Psoas muscle (tissue), 7 donors: ENCODE measurements at regions not wholly inside any gene's neighbourhood (a gene's known extent, or its start where the extent isn't known, plus 50 kb on each side); places are given as distances from the start of the nearest gene placed in this dataset.
A peak's percentile ranks its signal among the peaks of the same experiment; 100 is the strongest.

Experiments
- ATAC-seq, 4 donors: fragments of 200-7000 bp; cut with Tn5 transposase; one replicate each; pipeline ENCODE4 v1.9.1; 2020; ENCODE audit warnings: moderate library complexity in 3 of 4, mild to moderate bottlenecking in 2 of 4
- DNase-seq, 2 donors: peaks; one replicate each; pipeline ENCODE4 v3.0.0-alpha.2; 2020
- H3K27ac ChIP-seq: fragments of 200-600 bp; one replicate; pipeline ENCODE4 v1.8.0; 2022
- H3K27me3 ChIP-seq, 3 donors: fragments of 200-600 bp in 1 of 3; one replicate each; pipeline versions ENCODE4 v1.6.1 to v1.8.0; 2013 to 2022; ENCODE audit warnings: low read length in 2 of 3, mild to moderate bottlenecking in 2 of 3, moderate library complexity in 1 of 3; ENCODE audit not compliant: insufficient read depth in 3 of 3
- H3K36me3 ChIP-seq, 2 donors: fragments of 200-600 bp in 1 of 2; one replicate each; pipeline versions ENCODE4 v1.6.1 to v1.8.0; 2013 to 2022; ENCODE audit warnings: low read depth in 1 of 2, mild to moderate bottlenecking in 1 of 2, moderate library complexity in 1 of 2; ENCODE audit not compliant: insufficient read depth in 1 of 2
- H3K4me1 ChIP-seq: fragments of 200-600 bp; one replicate; pipeline ENCODE4 v1.8.0; 2022
- H3K4me3 ChIP-seq: fragments of 200-600 bp; one replicate; pipeline ENCODE4 v1.8.0; 2022; ENCODE audit warnings: mild to moderate bottlenecking
- H3K9me3 ChIP-seq: fragments of 200-600 bp; one replicate; pipeline ENCODE4 v1.8.0; 2022
- WGBS, 3 donors: extraction: QIAGEN DNeasy Blood & Tissue Kit; methylation state at CpG; one replicate each; pipeline versions ENCODE4 v1.1.6 to v1.1.7; 2013; 5-methylcytosine and 5-hydroxymethylcytosine counted together
- intact Hi-C, 2 donors: fragments of 100-400 bp; cut with DNase I; formaldehyde crosslinking; loops; one replicate each; pipeline versions ENCODE4 v1.11.0 to v1.14.2; 2022
- TF ChIP-seq, protein P1 (sequence below): fragments of 200-600 bp; IDR thresholded peaks from one replicate; pipeline ENCODE4 v1.8.0; 2022; ENCODE audit warnings: antibody characterized with exemption
- donor health status: healthy with polysubstance abuse.
- donor health status: DM: no; HTN: no; CAD: no; lungs with moderate emphysema.
- donor health status: Bipolar disorder and iron deficiency.
- donor health status: healthy.
- donor health status: DM: yes; HTN: yes; CAD: no.
- donor health status: DM: no; HTN: no; CAD: no.
- donor health status: DM: yes; HTN: yes; CAD: no.

DNA sequence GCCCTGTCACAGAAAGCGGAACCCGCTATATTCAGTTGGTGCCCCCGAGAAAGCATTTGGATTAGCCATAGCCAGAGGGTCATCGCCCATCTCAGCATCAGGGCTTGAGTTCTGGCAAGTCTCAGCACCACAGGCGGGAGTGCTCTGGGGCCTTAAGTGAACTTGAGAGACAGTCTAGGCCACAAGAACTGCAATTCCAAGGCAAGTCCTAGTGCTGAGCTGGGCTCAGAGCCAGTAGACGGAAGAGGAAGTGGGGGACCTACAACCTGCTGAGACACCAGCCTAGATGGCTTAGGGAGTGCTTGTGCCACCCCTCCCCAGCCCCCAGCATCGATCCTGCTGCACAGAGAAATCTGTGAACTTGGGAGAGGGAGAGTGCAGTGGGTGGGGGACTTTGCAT, 594.9 kb downstream of the CCDC171 start:
- TF ChIP-seq, protein P1, sequence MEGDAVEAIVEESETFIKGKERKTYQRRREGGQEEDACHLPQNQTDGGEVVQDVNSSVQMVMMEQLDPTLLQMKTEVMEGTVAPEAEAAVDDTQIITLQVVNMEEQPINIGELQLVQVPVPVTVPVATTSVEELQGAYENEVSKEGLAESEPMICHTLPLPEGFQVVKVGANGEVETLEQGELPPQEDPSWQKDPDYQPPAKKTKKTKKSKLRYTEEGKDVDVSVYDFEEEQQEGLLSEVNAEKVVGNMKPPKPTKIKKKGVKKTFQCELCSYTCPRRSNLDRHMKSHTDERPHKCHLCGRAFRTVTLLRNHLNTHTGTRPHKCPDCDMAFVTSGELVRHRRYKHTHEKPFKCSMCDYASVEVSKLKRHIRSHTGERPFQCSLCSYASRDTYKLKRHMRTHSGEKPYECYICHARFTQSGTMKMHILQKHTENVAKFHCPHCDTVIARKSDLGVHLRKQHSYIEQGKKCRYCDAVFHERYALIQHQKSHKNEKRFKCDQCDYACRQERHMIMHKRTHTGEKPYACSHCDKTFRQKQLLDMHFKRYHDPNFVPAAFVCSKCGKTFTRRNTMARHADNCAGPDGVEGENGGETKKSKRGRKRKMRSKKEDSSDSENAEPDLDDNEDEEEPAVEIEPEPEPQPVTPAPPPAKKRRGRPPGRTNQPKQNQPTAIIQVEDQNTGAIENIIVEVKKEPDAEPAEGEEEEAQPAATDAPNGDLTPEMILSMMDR, result no peak
- no peak overlapping the region for H3K27ac ChIP-seq
- no peak for DNase-seq
- no peaks in the 10 kb centered on the region for H3K36me3 ChIP-seq
- no peaks in the 10 kb centered on the region for H3K9me3 ChIP-seq
- ATAC-seq, result no peak
- H3K4me1 ChIP-seq, result no peaks in the 10 kb centered on the region
- no peaks in the 10 kb centered on the region for H3K27me3 ChIP-seq
- intact Hi-C loops, result no loop called here
- no peak overlapping the region for H3K4me3 ChIP-seq
- 88 to 93% (median 89%) methylated on average over 7 of the region's 7 CpGs for WGBS, 3 donors

DNA sequence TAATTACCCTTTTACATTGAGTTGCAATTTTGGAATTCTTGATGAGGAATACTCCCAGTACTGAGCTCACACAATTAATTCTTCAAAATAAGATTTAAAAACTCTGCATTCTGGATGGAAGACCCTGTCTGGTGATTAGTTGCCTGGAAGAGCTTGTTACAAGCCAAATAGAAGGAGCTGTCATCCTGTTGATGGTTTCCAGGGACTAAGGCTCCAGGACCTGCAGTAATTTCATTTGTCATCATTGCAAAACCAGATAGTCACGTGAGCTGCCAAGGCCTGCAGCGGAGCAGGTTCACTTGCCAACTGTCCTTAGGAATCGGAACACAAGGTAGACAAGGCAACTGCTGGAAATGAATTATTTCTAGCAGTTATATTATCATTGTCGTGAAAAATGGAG, 597.7 kb downstream of the CCDC171 start:
- ATAC-seq (peak in 3 of 4 donors; percentile 62 to 74 (median 73)), DNase-seq (no peak)
- no peak overlapping the region for H3K27ac ChIP-seq
- H3K36me3 ChIP-seq, result no peaks in the 10 kb centered on the region
- WGBS, 3 donors, result 34 to 53% (median 42%) methylated on average over 4 of the region's 4 CpGs
- no peak overlapping the region for H3K4me3 ChIP-seq
- intact Hi-C loops, result no loop called here
- H3K9me3 ChIP-seq, result no peaks in the 10 kb centered on the region
- H3K27me3 ChIP-seq, result peaks cover 0 to 4% (median 0%) of the 10 kb centered on the region in 3 donors
- TF ChIP-seq, protein P1, result no peak
- H3K4me1 ChIP-seq, result no peaks in the 10 kb centered on the region

DNA sequence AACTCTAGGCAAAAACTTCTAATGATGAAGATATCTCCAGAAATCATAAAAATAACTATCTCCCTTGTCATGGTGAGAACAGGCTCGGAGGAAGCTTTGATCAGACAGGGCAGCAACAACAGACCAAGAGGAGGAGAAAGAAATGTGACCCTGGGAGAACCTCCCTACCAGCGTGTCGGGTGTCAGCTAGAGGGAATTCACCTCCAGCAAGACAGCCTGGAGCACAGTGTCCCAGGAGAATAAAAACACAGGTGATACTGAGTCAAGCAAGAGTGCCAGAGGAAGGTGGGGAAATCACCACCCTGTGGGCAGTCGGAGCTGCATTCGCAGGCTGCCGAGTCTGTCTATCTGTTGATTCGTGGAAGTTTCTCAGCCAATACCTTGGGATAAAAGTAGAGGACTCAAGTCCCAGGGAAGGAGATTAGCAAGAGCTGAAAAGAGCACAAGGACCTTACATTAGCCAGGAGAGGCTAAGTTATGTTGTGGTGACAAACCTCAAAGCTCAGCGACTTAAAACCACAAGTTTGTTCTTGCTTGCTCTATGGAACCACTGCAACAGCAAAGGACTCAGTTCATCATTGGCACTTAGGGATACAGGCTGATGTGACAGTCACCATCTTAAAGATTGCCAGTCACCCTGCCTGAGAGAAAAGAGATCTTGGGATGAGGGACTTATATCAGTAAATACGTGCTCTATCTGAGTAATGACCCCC, 598.3 kb downstream of the CCDC171 start:
- ATAC-seq (peak in 3 of 4 donors; percentile 22 to 56 (median 42)), DNase-seq (no peak)
- Histone ChIP-seq H3K9me3 (no peaks in the 10 kb centered on the region), H3K4me1 (no peaks in the 10 kb centered on the region), H3K27ac (no peak overlapping the region), H3K4me3 (no peak overlapping the region), H3K27me3 (peaks cover 0 to 4% (median 0%) of the 10 kb centered on the region in 3 donors), H3K36me3 (no peaks in the 10 kb centered on the region)
- 67 to 79% (median 78%) methylated on average over 9 of the region's 9 CpGs for WGBS, 3 donors
- TF ChIP-seq, protein P1, result no peak
- intact Hi-C loops, result no loop called here

DNA sequence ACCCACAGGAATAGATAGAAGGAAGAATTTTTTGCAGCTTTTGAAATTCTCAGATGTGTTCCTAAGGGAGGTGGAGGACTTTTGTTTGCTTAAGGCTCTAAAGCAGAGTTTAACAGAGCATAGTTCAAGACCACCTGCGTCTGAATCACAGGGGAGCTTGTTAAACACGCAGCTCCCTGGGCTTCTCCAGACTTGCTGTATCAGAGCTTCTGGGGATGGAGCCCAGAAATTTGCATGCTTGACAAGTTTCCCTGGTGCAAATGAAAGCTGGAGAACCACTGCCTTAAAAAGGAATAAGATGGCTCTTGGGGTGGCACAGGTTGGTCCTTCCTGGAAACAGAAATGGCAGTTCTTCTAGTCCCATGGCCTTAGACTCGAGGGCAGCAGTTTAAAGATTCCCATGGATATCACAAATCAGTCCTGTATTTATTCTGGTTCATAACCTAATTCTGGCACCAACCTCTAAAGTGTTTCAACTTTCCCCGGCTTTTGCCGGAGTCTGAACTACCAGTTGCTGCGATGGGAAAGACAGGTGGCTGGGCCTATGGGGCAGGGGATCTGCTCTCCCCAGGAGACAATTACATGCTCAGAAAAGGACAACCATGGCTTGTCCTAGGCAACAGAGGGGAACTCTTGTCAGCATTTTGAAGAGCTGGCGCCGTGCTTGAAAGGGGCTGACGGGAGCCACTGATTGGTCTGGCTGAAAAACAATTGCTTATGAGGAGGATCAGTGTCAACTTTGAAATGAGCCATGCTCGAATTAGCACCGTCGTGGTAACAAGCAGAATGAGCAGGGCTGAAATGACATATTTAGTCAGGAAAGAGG, 599.6 kb downstream of the CCDC171 start:
- H3K4me3 ChIP-seq, result no peak overlapping the region
- H3K27me3 ChIP-seq, result peaks cover 0 to 4% (median 0%) of the 10 kb centered on the region in 3 donors
- TF ChIP-seq, protein P1, result no peak
- intact Hi-C loops, result no loop called here
- no peak for DNase-seq
- 24 to 33% (median 31%) methylated on average over 12 of the region's 12 CpGs for WGBS, 3 donors
- no peaks in the 10 kb centered on the region for H3K9me3 ChIP-seq
- no peaks in the 10 kb centered on the region for H3K36me3 ChIP-seq
- H3K27ac ChIP-seq, result no peak overlapping the region
- H3K4me1 ChIP-seq, result no peaks in the 10 kb centered on the region
- ATAC-seq, result no peak
